ENCODE measurements at regions not wholly inside any gene's neighbourhood (a gene's known extent, or its start where the extent isn't known, plus 50 kb on each side); places are given as distances from the start of the nearest gene placed in this dataset.

- no peak for DNase-seq
Observed at GRCh38 chr3:64464955-64465354, 222.8 kb downstream of the ADAMTS9 start.

GRCh38 chr3:64463981-64464380 is 223.8 kb downstream of the ADAMTS9 start:
- DNase-seq, result no peak

- no peak for DNase-seq
Observed at GRCh38 chr3:64462203-64462602, 225.6 kb downstream of the ADAMTS9 start.

- no peak for DNase-seq
Observed at GRCh38 chr3:64460877-64461276, 226.9 kb downstream of the ADAMTS9 start.

GRCh38 chr3:64460141-64460730 is 227.6 kb downstream of the ADAMTS9 start:
- DNase-seq, result no peak

DNA sequence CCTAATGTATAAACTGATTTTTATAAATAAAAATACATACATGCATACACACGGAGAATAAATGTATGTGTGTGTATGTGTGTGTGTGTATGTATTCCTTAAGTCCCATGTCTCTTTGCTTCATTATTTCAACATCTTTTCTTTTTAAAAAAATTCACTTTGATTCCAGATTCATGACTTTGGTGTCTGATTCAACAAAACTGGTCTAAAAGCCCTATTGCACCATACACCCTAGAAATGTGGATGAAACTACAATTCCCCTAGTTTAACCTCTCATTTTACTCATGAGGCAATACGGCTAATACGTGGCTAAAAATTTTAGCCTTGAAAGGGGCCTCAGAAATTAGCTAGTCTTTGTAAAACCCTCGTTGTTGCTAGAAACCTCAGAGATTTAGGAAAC is 228.1 kb downstream of the ADAMTS9 start:
- no peak for DNase-seq

DNA sequence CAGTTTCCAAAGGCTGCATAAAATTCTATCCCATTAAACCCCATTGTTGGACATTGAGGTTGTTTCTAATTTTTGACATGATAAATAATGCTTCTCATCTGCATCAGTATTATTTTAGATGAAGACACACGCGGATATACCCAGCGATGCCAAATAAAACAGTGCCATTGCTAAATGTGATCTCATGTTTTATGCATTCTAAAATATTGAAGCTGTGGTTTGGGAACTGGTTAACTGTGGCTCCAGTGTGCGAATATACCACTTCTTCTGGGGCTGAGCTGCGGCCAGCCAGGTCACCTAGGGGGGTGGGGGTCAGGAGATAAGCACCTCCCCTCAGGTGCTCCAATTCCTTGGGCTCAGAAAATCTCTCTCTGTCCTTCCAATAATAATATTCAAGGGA is 230.0 kb downstream of the ADAMTS9 start:
- no peak for DNase-seq

GRCh38 chr3:64456674-64457073 is 231.1 kb downstream of the ADAMTS9 start:
- no peak for DNase-seq

- DNase-seq, result no peak
Observed at GRCh38 chr3:64455351-64455750, 230.1 kb upstream of the PRICKLE2 start.

DNA sequence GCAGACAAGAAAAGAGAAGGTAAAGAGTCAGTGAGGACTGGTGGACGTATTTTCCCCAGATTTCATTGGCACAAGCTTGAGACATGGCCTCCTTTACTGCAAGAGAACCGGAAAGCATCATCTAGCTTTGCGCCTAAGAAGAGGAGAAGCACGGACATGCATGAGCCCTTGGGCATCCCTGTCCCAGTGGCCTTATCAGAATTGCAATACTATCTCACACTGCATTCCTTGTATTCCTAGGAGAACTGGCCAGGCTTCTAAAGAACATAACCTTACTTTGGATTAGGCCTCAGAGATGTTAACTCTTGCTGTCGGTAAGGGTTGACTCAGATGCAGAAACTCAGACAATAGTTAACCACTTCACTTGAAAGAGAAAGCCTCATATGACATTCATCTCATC is 229.5 kb upstream of the PRICKLE2 start:
- no peak for DNase-seq

DNA sequence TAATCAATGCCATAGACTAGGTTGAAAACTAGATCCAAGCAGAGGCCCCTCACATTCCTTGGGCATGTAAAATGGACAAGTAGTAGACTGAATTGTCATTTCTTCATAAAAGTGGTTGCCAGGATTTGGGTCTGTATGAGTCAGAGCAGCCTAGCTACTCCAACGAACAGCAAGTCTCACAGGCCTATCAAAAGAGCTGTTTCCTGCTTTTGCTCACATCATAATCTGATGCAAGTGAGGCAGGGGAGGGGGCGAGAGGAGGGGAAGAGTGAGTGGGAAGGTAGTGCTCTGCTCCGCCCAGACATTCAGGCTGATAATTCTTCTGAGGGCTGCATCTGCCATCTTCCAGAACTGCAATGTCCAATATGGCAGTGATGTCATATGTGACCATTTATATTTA is 228.9 kb upstream of the PRICKLE2 start:
- no peak for DNase-seq

DNA sequence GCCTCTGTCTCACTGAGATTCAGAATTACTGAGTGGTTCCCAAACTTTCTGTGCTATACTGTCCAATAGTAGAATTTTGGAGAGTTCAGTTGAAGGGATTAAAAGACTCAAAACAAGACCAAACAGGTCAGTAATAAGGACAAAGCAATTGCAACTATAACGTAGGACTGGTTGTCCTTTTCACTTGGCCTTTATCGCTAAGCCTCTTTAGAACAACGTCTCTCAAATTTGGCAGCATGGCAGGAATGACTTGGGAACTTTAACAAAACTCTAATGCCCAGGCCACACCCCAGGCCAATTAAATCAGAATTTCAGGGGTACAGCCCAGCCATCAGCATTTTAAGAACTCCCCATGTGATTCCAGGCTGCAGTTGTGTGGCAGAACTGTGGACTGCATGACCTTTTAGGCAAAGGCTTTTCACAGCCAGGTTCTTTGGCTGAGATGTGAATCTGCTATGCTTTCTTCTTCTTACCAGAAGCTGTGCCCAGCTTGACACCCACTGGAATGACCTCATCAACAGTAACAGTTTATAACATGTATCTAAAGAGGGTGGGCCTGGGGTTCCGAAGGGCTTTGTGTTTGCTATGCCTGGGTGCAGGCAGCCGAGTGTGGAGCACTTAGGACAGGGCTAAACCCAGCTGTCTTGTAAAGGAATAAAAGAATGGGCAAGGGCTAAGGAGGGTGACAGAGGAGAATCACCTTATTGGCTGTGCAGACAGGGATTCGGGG is 226.2 kb upstream of the PRICKLE2 start:
- DNase-seq, result no peak

GRCh38 chr3:64450396-64450956 is 225.2 kb upstream of the PRICKLE2 start:
- DNase-seq, result no peak

- DNase-seq, result no peak
Observed at GRCh38 chr3:64449026-64449425, 223.8 kb upstream of the PRICKLE2 start.

DNA sequence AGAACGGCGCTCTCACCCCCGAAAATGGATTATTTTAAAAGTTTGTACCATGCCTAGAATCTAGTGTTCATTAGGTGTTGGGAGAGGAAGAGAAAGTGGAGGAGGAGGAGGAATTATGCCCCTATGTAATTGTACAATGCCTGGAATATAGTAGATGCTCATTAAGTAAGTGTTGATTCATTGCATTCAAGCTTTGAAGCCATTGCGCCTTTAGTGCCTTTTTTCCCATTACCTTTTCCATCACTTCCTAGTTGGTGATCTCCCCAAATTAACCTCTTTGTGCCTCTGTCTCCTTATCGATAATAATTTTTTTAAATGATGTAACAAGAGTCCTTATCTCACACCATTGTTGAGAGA is 220.7 kb upstream of the PRICKLE2 start:
- DNase-seq, result no peak

GRCh38 chr3:64445109-64445943 is 220.1 kb upstream of the PRICKLE2 start:
- DNase-seq, result no peak

GRCh38 chr3:64444490-64445108 is 219.3 kb upstream of the PRICKLE2 start:
- DNase-seq, result no peak

DNA sequence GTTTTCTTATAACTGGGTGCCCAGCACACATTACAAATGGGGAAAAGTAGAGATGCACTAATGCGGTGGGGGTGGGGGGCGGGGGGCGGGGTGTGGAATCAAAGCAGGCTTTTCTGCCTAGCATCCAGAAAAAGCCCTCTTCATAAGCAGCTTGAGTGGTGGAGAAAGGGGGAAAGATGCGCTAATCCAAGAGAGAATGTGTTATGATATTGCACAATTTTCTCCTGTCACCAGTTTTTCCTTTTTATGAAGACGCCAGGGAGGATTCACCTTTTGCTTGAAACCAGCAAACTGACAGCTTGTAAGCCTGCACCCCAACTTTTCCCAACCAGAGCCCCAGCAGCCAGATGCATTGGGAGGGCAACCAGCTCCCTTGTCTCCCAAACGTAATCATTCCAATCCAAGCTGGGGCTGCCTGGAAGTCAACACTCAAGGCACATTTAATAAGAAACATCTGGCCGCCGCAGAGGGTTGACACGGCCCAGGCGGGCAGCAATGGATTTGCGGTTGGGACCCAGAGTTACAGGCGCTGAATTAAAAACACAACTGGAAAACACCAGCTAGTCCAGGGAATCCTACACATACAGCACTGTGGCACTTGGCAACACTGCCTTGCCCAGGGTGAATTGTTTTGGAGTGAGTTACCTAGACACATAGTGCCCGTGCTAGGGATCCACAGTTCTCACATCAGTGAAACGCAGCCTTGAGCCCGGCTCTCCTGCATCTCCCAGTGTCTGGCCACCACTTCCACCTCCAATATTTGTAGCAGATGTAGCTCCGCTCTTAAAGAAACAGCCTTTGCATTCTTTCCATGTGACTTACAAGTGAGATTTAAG is 218.5 kb upstream of the PRICKLE2 start:
- no peak for DNase-seq

GRCh38 chr3:64441861-64442260 is 216.6 kb upstream of the PRICKLE2 start:
- DNase-seq, result no peak

- DNase-seq, result no peak
Observed at GRCh38 chr3:64440498-64440897, 215.2 kb upstream of the PRICKLE2 start.

DNA sequence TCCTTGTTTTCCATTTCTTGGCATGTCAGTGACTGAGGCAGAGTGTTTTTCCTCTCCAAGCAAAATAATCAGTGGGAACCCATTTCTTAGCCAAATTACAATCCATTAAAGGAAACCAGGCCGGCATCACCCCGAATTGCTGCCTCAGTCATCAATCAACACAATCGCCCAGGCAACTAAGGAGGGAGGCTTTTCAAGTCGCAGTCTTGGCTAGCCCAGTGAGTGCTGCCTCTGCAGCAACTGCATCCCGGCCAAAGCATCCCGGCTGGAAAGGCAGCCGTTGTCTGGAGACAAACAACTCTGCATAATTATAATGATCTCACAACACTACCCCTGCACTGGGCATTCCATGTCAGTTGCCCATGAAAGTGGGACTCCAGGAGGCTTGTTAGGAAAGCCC is 213.5 kb upstream of the PRICKLE2 start:
- DNase-seq, result no peak

- DNase-seq, result no peak
Observed at GRCh38 chr3:64438066-64438465, 212.8 kb upstream of the PRICKLE2 start.
